GM12878 (cell line): ENCODE measurements at regions not wholly inside any gene's neighbourhood (a gene's known extent, or its start where the extent isn't known, plus 50 kb on each side); places are given as distances from the start of the nearest gene placed in this dataset.

ENCODE experiments used
- ATAC-seq: fragments of 200-7000 bp; cut with Tn5 transposase; 3 replicates; pipeline ENCODE4 v1.9.1; 2020; ENCODE audit warnings: mild to moderate bottlenecking, moderate library complexity
- BruUV-seq: library from RNA; stranded (reverse); fragments of 400-500 nt; replicated peaks from 2 replicates; lab custom pipeline; 2021; lab: Mats Ljungman, UMichigan
- CTCF ChIA-PET: fragments of 300-600 bp; sonication (Branson Sonifier 250); formaldehyde crosslinking; extraction: SDS; loops from one replicate; lab custom pipeline; 2021; ENCODE audit warnings: inconsistent platforms; lab: Yijun Ruan, JAX
- POLR2A ChIA-PET: fragments of 350-600 bp; formaldehyde crosslinking; extraction: SDS; loops from one replicate; lab custom pipeline; 2021; ENCODE audit warnings: inconsistent platforms; lab: Charles Lee
- RAD21 ChIA-PET: fragments of 300-600 bp; sonication (Branson Sonifier 250); formaldehyde crosslinking; loops from one replicate; lab custom pipeline; 2023; ENCODE audit warnings: antibody characterized with exemption; ENCODE audit not compliant: unreplicated experiment; lab: Charles Lee
- SMC1A ChIA-PET: fragments of 300-600 bp; sonication (Branson Sonifier 250); formaldehyde crosslinking; loops from one replicate; lab custom pipeline; 2023; ENCODE audit not compliant: unreplicated experiment, uncharacterized antibody; lab: Charles Lee
- DNase-seq: peaks from one replicate; pipeline ENCODE4 v3.0.0-alpha.2; 2011; ENCODE audit warnings: low read depth, low spot score
- FAIRE-seq: peaks from 3 replicates; lab custom pipeline; 2011; peaks lifted over from hg19 to GRCh38; lab: Jason Lieb, UNC
- H2AFZ ChIP-seq: 2 replicates; pipeline ENCODE4 v1.6.0; 2011; ENCODE audit warnings: low read depth, low read length, control low read depth; ENCODE audit not compliant: control insufficient read depth
- H3K27ac ChIP-seq: 2 replicates; pipeline ENCODE4 v1.5.1; 2011; ENCODE audit warnings: control low read depth; ENCODE audit not compliant: control insufficient read depth, insufficient read depth
- H3K27me3 ChIP-seq, 2 experiments: replicated peaks in 1 of 2; 2 replicates each; pipeline versions ENCODE4 v1.6.0 to v1.6.1; 2011; ENCODE audit warnings: low read length in 1 of 2; ENCODE audit not compliant: control insufficient read depth in 2 of 2, insufficient read depth in 2 of 2
- H3K36me3 ChIP-seq, 2 experiments: 2 replicates each; pipeline ENCODE4 v1.5.1; 2011; ENCODE audit warnings: low read length in 1 of 2; ENCODE audit not compliant: control insufficient read depth in 2 of 2, insufficient read depth in 2 of 2
- H3K4me1 ChIP-seq: 2 replicates; pipeline ENCODE4 v1.6.1; 2011; ENCODE audit warnings: mild to moderate bottlenecking, low read length, moderate library complexity, mixed read lengths; ENCODE audit not compliant: control insufficient read depth, insufficient read depth
- H3K4me2 ChIP-seq: 2 replicates; pipeline ENCODE4 v1.6.0; 2011; ENCODE audit warnings: control low read depth; ENCODE audit not compliant: control insufficient read depth, insufficient read depth
- H3K4me3 ChIP-seq: fragments of 200-600 bp; sonication (generic); 2 replicates; pipeline ENCODE4 v1.5.1; 2016
- H3K79me2 ChIP-seq: 2 replicates; pipeline ENCODE4 v1.6.0; 2011; ENCODE audit warnings: low read length; ENCODE audit not compliant: control insufficient read depth, insufficient read depth
- H3K9ac ChIP-seq: 2 replicates; pipeline ENCODE4 v1.8.0; 2011; ENCODE audit warnings: low read length, control low read depth, mixed read lengths; ENCODE audit not compliant: control insufficient read depth, insufficient read depth
- H3K9me3 ChIP-seq: replicated peaks from 3 replicates; pipeline ENCODE4 v1.5.1; 2011; ENCODE audit warnings: mild to moderate bottlenecking, low read length; ENCODE audit not compliant: control insufficient read depth, insufficient read depth
- H4K20me1 ChIP-seq: 2 replicates; pipeline ENCODE4 v1.6.0; 2011; ENCODE audit not compliant: control insufficient read depth, insufficient read depth
- BCL11A ChIP-seq: IDR thresholded peaks from 2 replicates; pipeline ENCODE4 v1.6.1; 2011; ENCODE audit warnings: low read depth, low read length
- BMI1 ChIP-seq: fragments of 450-650 bp; IDR thresholded peaks from 2 replicates; pipeline ENCODE4 v1.6.1; 2016; ENCODE audit warnings: mild to moderate bottlenecking, moderate library complexity, borderline replicate concordance
- ESRRA ChIP-seq: IDR thresholded peaks from 2 replicates; pipeline ENCODE4 v1.6.1; 2012; ENCODE audit warnings: mild to moderate bottlenecking, low read length, improper control_type of control experiment
- HDAC6 ChIP-seq: fragments of 200-600 bp; sonication (generic); IDR thresholded peaks from one replicate; pipeline ENCODE4 v1.8.0; 2017; ENCODE audit warnings: antibody characterized with exemption; ENCODE audit not compliant: unreplicated experiment
- MEF2A ChIP-seq: IDR thresholded peaks from 2 replicates; pipeline ENCODE4 v1.6.1; 2011; ENCODE audit warnings: low read depth, mild to moderate bottlenecking, low read length, moderate library complexity; ENCODE audit not compliant: insufficient read depth
- MYC ChIP-seq: IDR thresholded peaks from 2 replicates; pipeline ENCODE4 v1.6.1; 2011; ENCODE audit warnings: mild to moderate bottlenecking, low read length, moderate library complexity, inconsistent platforms; ENCODE audit not compliant: insufficient read depth, insufficient replicate concordance, insufficient read length, severe bottlenecking
- NKRF ChIP-seq: fragments of 450-650 bp; conservative IDR thresholded peaks from 2 replicates; pipeline ENCODE4 v1.6.1; 2017; ENCODE audit warnings: mild to moderate bottlenecking, moderate library complexity
- NR2C1 ChIP-seq: fragments of 450-650 bp; IDR thresholded peaks from 2 replicates; pipeline ENCODE4 v1.6.1; 2017; ENCODE audit warnings: antibody characterized with exemption, mild to moderate bottlenecking, moderate library complexity
- POLR2A ChIP-seq: IDR thresholded peaks from 2 replicates; pipeline ENCODE4 v1.6.1; 2011; ENCODE audit warnings: low read depth, mild to moderate bottlenecking, low read length
- RELA ChIP-seq: fragments of 450-650 bp; IDR thresholded peaks from 2 replicates; pipeline ENCODE4 v1.8.0; 2014; ENCODE audit warnings: borderline replicate concordance; ENCODE audit not compliant: partially characterized antibody
- SMC3 ChIP-seq: IDR thresholded peaks from 2 replicates; pipeline ENCODE4 v1.6.1; 2011; ENCODE audit warnings: low read length, improper control_type of control experiment, borderline replicate concordance
- TAF1 ChIP-seq: IDR thresholded peaks from 2 replicates; pipeline ENCODE4 v1.6.1; 2011; ENCODE audit warnings: mild to moderate bottlenecking, low read depth, low read length, borderline replicate concordance
- USF2 ChIP-seq: IDR thresholded peaks from 2 replicates; pipeline ENCODE4 v1.6.1; 2011; ENCODE audit warnings: low read depth, low read length, improper control_type of control experiment, borderline replicate concordance
- WRNIP1 ChIP-seq: IDR thresholded peaks from 2 replicates; pipeline ENCODE4 v1.6.1; 2011; ENCODE audit warnings: low read depth, low read length, improper control_type of control experiment, borderline replicate concordance
- ZBTB33 ChIP-seq: fragments of 450-650 bp; IDR thresholded peaks from 2 replicates; pipeline ENCODE4 v1.6.1; 2017; ENCODE audit warnings: mild to moderate bottlenecking
- ZSCAN29 ChIP-seq: fragments of 450-650 bp; IDR thresholded peaks from 2 replicates; pipeline ENCODE4 v1.6.1; 2017; ENCODE audit warnings: mild to moderate bottlenecking, moderate library complexity
- WGBS: methylation state at CpG from one replicate; pipeline ENCODE4 v1.1.6; 2016; ENCODE audit warnings: low lambda C conversion rate; ENCODE audit not compliant: insufficient replicate concordance, insufficient coverage; ENCODE audit errors: missing lambda C conversion rate; 5-methylcytosine and 5-hydroxymethylcytosine counted together
- in situ Hi-C: fragments of 300-500 bp; cut with MboI; formaldehyde crosslinking; loops from 9 replicates; pipeline ENCODE4 v1.14.3; 2018; ENCODE audit warnings: mixed read lengths
- intact Hi-C: fragments of 100-400 bp; cut with micrococcal nuclease; formaldehyde crosslinking; loops from one replicate; pipeline ENCODE4 v1.14.2; 2022; ENCODE audit not compliant: unreplicated experiment

GRCh38 chr4:55270481-55270880, 75.6 kb upstream of the SRD5A3 start:
- no peak for FAIRE-seq
- no peak overlapping the region for H3K4me2 ChIP-seq
- H3K9me3 ChIP-seq, result no peaks in the 10 kb centered on the region
- ATAC-seq, result no peak
- CTCF ChIA-PET, result no interaction called here
- SMC1A ChIA-PET, result no interaction called here
- H3K9ac ChIP-seq, result no peak overlapping the region
- no peak for DNase-seq
- in situ Hi-C loops, result no loop called here
- TF ChIP-seq MEF2A (no peak), POLR2A (no peak), ZSCAN29 (no peak), ESRRA (no peak), USF2 (no peak), SMC3 (no peak), RELA (no peak), NR2C1 (no peak), MYC (no peak), BMI1 (no peak), BCL11A (no peak), HDAC6 (no peak), ZBTB33 (no peak), WRNIP1 (no peak), TAF1 (no peak), NKRF (no peak)
- H4K20me1 ChIP-seq, result no peaks in the 10 kb centered on the region
- H3K36me3 ChIP-seq, result no peaks in the 10 kb centered on the region
- no peaks in the 10 kb centered on the region; a peak in 1 of 4 replicates for H3K27me3 ChIP-seq
- no peaks in the 10 kb centered on the region for H3K79me2 ChIP-seq
- WGBS, result 0% methylated on average over 2 of the region's 2 CpGs
- H3K4me1 ChIP-seq, result no peaks in the 10 kb centered on the region
- no peak overlapping the region for H2AFZ ChIP-seq
- intact Hi-C loops, result no loop called here
- no peak overlapping the region for H3K27ac ChIP-seq
- BruUV-seq, result no TSS peak
- no peak overlapping the region for H3K4me3 ChIP-seq
- RAD21 ChIA-PET, result no interaction called here
- POLR2A ChIA-PET, result no interaction called here
